Progenitor cell of endocrine pancreas (in vitro differentiated cells): ENCODE measurements at regions not wholly inside any gene's neighbourhood (a gene's known extent, or its start where the extent isn't known, plus 50 kb on each side); places are given as distances from the start of the nearest gene placed in this dataset.

Experiments
- DNase-seq: peaks from one replicate; pipeline ENCODE4 v3.0.0; 2021; ENCODE audit warnings: low spot score; ENCODE audit not compliant: unreplicated experiment
- H3K27ac Mint-ChIP-seq: 2 replicates; pipeline ENCODE4 v1.8.0; 2021; ENCODE audit warnings: mild to moderate bottlenecking, moderate library complexity, mixed read lengths
- H3K27me3 Mint-ChIP-seq: 2 replicates; pipeline ENCODE4 v1.8.0; 2021; ENCODE audit warnings: mixed read lengths
- H3K36me3 Mint-ChIP-seq: 2 replicates; pipeline ENCODE4 v1.8.0; 2022; ENCODE audit warnings: mixed read lengths; ENCODE audit not compliant: insufficient read depth
- H3K4me1 Mint-ChIP-seq: 2 replicates; pipeline ENCODE4 v1.8.0; 2021; ENCODE audit warnings: low read depth, mixed read lengths
- H3K4me3 Mint-ChIP-seq: 2 replicates; pipeline ENCODE4 v1.8.0; 2021; ENCODE audit warnings: low read depth, mild to moderate bottlenecking, moderate library complexity, mixed read lengths
- H3K9me3 Mint-ChIP-seq: 2 replicates; pipeline ENCODE4 v1.8.0; 2021; ENCODE audit warnings: low read depth, mixed read lengths
- TF ChIP-seq, protein P1 (sequence below): fragments of 200-600 bp; sonication (generic); IDR thresholded peaks from one replicate; pipeline ENCODE4 v1.5.0; 2021; ENCODE audit warnings: antibody characterized with exemption, mild to moderate bottlenecking; ENCODE audit not compliant: unreplicated experiment

DNA sequence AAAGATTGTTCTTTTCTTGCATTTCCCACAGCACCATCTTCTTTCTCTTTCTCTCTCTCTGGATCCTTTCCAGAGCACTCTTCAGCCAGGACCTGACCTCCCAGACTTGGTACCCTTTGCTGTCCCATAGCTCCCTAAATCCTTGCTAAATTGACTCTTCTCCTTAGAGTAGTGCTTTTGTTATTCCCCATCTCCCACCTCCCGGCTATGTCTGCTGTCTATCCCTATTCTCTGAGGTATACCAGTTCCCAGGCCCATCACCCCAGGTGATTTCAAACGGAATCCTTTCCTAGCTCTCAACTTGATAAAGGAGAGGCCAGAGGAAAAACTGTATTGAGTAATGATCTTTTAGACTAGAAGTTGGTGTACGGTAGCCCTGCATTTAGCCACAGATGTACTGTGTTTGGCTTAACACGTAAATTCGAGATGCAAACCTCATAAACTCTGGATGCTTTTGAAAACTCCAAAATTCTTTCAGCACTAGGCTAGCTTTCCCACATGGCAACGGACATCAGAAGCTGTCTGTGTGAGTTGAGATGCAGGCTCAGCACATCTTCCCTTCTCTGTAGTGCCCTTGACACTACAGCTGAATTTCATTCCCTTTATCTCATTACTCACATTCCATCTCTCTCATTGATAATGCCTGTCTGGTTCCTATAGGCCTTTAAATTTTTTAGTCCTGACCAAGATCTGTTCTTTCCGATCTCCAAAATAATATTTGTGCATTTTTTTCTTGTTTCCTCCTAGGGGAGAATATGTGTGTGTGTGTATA, 320.8 kb upstream of the ITGA1 start:
- H3K4me1 Mint-ChIP-seq, result no peaks in the 10 kb centered on the region
- no peaks in the 10 kb centered on the region for H3K36me3 Mint-ChIP-seq
- H3K9me3 Mint-ChIP-seq, result no peaks in the 10 kb centered on the region
- TF ChIP-seq, protein P1, sequence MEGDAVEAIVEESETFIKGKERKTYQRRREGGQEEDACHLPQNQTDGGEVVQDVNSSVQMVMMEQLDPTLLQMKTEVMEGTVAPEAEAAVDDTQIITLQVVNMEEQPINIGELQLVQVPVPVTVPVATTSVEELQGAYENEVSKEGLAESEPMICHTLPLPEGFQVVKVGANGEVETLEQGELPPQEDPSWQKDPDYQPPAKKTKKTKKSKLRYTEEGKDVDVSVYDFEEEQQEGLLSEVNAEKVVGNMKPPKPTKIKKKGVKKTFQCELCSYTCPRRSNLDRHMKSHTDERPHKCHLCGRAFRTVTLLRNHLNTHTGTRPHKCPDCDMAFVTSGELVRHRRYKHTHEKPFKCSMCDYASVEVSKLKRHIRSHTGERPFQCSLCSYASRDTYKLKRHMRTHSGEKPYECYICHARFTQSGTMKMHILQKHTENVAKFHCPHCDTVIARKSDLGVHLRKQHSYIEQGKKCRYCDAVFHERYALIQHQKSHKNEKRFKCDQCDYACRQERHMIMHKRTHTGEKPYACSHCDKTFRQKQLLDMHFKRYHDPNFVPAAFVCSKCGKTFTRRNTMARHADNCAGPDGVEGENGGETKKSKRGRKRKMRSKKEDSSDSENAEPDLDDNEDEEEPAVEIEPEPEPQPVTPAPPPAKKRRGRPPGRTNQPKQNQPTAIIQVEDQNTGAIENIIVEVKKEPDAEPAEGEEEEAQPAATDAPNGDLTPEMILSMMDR, result no peak
- no peaks in the 10 kb centered on the region for H3K27me3 Mint-ChIP-seq
- no peak for DNase-seq
- H3K27ac Mint-ChIP-seq, result no peak overlapping the region
- H3K4me3 Mint-ChIP-seq, result no peak overlapping the region

DNA sequence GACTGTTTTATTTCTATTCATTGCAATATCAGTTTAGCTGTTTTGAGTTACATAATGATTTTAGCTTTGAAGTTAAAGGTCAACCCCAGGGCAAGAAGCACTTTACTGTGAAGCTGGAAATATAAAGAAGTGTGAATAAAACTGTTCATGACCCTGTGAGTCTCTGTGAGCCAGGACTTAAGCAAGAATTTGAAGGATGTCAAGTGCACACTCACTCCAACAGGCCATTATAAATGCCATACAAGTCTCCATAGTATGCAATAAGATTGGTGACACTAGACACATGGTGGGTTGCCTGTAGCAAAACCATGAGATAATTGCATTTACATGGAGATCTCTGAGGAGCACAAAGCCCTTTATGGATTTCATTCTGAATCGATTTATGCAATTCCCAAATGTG, 318.7 kb upstream of the ITGA1 start:
- Mint-ChIP-seq H3K4me3 (no peak overlapping the region), H3K4me1 (no peaks in the 10 kb centered on the region), H3K27me3 (no peaks in the 10 kb centered on the region), H3K9me3 (no peaks in the 10 kb centered on the region), H3K27ac (no peak overlapping the region), H3K36me3 (no peaks in the 10 kb centered on the region)
- DNase-seq, result no peak
- TF ChIP-seq, protein P1, result no peak

DNA sequence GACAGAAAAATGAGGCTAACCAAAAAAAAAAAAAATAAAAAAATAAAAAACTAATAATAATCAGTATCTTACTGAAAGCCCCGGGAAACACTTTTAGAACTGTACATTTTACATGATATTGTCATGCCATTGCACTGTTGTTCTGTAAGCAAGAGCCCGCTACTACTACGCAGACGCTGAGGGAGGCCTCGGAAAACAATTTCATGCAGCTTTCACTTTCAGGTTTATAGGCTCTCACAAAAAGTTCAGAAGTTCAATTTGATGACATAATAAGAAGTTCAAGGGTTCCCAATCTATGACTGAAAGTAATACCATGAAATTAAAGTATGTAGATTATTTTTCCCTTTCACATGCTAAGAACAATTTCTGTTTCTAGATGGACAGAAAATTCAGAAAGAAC, 318.3 kb upstream of the ITGA1 start:
- no peaks in the 10 kb centered on the region for H3K9me3 Mint-ChIP-seq
- no peaks in the 10 kb centered on the region for H3K36me3 Mint-ChIP-seq
- H3K27me3 Mint-ChIP-seq, result no peaks in the 10 kb centered on the region
- TF ChIP-seq, protein P1, result no peak
- H3K27ac Mint-ChIP-seq, result no peak overlapping the region
- no peak for DNase-seq
- no peaks in the 10 kb centered on the region for H3K4me1 Mint-ChIP-seq
- H3K4me3 Mint-ChIP-seq, result no peak overlapping the region

DNA sequence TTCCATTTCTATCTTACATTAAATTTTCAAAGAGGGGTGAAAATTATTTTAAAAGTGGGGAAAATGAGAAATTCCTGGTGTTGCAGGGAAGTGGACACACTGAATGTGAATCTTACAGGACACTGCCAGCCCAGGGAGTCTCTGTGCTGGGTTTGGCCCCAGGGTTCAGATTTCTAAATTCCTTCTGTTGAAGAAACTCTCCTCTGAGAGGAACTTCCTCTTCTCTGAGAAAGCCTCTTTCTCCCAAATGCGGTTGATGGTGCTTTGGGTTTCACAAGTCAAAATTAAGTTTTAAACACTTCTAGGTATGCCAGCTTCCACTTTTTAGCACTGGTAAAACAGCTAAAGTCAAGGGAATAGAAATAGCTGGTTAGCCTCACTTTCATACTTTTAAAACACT, 317.9 kb upstream of the ITGA1 start:
- no peaks in the 10 kb centered on the region for H3K36me3 Mint-ChIP-seq
- no peaks in the 10 kb centered on the region for H3K4me1 Mint-ChIP-seq
- H3K27ac Mint-ChIP-seq, result no peak overlapping the region
- H3K4me3 Mint-ChIP-seq, result no peak overlapping the region
- no peaks in the 10 kb centered on the region for H3K27me3 Mint-ChIP-seq
- TF ChIP-seq, protein P1, result no peak
- no peak for DNase-seq
- no peaks in the 10 kb centered on the region for H3K9me3 Mint-ChIP-seq

DNA sequence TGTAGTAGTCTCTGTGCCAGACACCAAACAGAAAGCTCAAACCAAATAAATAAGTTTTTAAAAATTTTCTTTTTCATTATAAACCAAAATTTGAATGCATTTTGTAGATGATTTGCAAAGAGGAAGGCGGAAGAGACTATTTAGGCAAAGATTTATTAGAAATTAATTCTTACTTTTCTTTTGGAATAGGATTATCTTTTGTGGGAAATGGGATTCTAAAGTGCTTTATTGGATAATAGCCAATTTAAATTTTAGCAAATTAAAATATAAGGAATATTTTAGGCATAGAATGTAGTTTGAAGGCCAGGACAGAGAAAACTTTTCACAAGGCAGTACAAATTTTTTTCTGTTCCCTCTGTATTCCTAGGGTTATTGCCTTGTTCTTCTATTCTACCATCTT, 311.4 kb upstream of the ITGA1 start:
- no peaks in the 10 kb centered on the region for H3K36me3 Mint-ChIP-seq
- H3K9me3 Mint-ChIP-seq, result peaks cover 3% of the 10 kb centered on the region
- TF ChIP-seq, protein P1, result no peak
- DNase-seq, result no peak
- no peaks in the 10 kb centered on the region for H3K4me1 Mint-ChIP-seq
- H3K27ac Mint-ChIP-seq, result no peak overlapping the region
- H3K4me3 Mint-ChIP-seq, result no peak overlapping the region
- no peaks in the 10 kb centered on the region for H3K27me3 Mint-ChIP-seq
